GM18907 (cell line): ENCODE measurements at regions not wholly inside any gene's neighbourhood (a gene's known extent, or its start where the extent isn't known, plus 50 kb on each side); places are given as distances from the start of the nearest gene placed in this dataset.
"Not testable (repeated sequence)": the region's sequence is repeated elsewhere in the genome, so short reads cannot be mapped to it uniquely, and the experiment has no call there.

Experiments used
- ATAC-seq: cut with Tn5 transposase; IDR thresholded peaks from one replicate; pipeline ENCODE4 v1.9.1; 2021; ENCODE audit warnings: mild to moderate bottlenecking, moderate library complexity; ENCODE audit not compliant: unreplicated experiment

- ATAC-seq, result no peak
Observed at GRCh38 chr2:5561006-5561405, 131.2 kb upstream of the SOX11 start.

- no peak for ATAC-seq
Observed at GRCh38 chr2:5562426-5562825, 129.8 kb upstream of the SOX11 start.

- ATAC-seq, result no peak
Observed at GRCh38 chr2:5562865-5563264, 129.3 kb upstream of the SOX11 start.

- no peak for ATAC-seq
Observed at GRCh38 chr2:5563411-5563810, 128.8 kb upstream of the SOX11 start.

GRCh38 chr2:5569256-5569655, 122.9 kb upstream of the SOX11 start:
- no peak for ATAC-seq

GRCh38 chr2:5576015-5576414, 116.2 kb upstream of the SOX11 start:
- no peak for ATAC-seq

- ATAC-seq, result no peak
Observed at GRCh38 chr2:5587766-5588165, 104.4 kb upstream of the SOX11 start.

- no peak for ATAC-seq
Observed at GRCh38 chr2:5588601-5589000, 103.6 kb upstream of the SOX11 start.

- no peak for ATAC-seq
Observed at GRCh38 chr2:5589183-5589582, 103.0 kb upstream of the SOX11 start.

GRCh38 chr2:5590886-5591285, 101.3 kb upstream of the SOX11 start:
- no peak for ATAC-seq

- ATAC-seq, result no peak
Observed at GRCh38 chr2:5592916-5593315, 99.3 kb upstream of the SOX11 start.

GRCh38 chr2:5594249-5594695, 97.9 kb upstream of the SOX11 start:
- no peak for ATAC-seq

GRCh38 chr2:5596868-5597267, 95.3 kb upstream of the SOX11 start:
- ATAC-seq, result no peak

- ATAC-seq, result no peak
Observed at GRCh38 chr2:5598156-5598555, 94.0 kb upstream of the SOX11 start.

GRCh38 chr2:5609201-5609600, 83.0 kb upstream of the SOX11 start:
- no peak for ATAC-seq

GRCh38 chr2:5612666-5613065, 79.5 kb upstream of the SOX11 start:
- ATAC-seq, result no peak

GRCh38 chr2:5616019-5616418, 76.2 kb upstream of the SOX11 start:
- no peak for ATAC-seq

- no peak for ATAC-seq
Observed at GRCh38 chr2:5617358-5617757, 74.8 kb upstream of the SOX11 start.

- ATAC-seq, result no peak
Observed at GRCh38 chr2:5617796-5618195, 74.4 kb upstream of the SOX11 start.

- ATAC-seq, result no peak
Observed at GRCh38 chr2:5618271-5618670, 73.9 kb upstream of the SOX11 start.

- not testable (repeated sequence) for ATAC-seq
Observed at GRCh38 chr2:5625556-5626065, 66.6 kb upstream of the SOX11 start.

GRCh38 chr2:5628484-5628883, 63.7 kb upstream of the SOX11 start:
- ATAC-seq, result not testable (repeated sequence)

GRCh38 chr2:5629510-5629909, 62.7 kb upstream of the SOX11 start:
- not testable (repeated sequence) for ATAC-seq
